Effector memory CD4-positive, alpha-beta T cell (primary cell): ENCODE measurements at regions not wholly inside any gene's neighbourhood (a gene's known extent, or its start where the extent isn't known, plus 50 kb on each side); places are given as distances from the start of the nearest gene placed in this dataset.
A peak's percentile ranks its signal among the peaks of the same experiment; 100 is the strongest.

Source experiments
- DNase-seq, 3 donors: peaks; one replicate each; pipeline ENCODE4 v3.0.0-alpha.2; 2020
- H3K27ac ChIP-seq: 2 replicates; pipeline ENCODE4 v1.7.0; 2013; ENCODE audit warnings: mild to moderate bottlenecking, low read length, moderate library complexity; ENCODE audit not compliant: insufficient read depth, poor library complexity, severe bottlenecking
- H3K27me3 ChIP-seq: replicated peaks from 2 replicates; pipeline ENCODE4 v1.7.0; 2013; ENCODE audit warnings: mild to moderate bottlenecking, low read length; ENCODE audit not compliant: insufficient read depth, control insufficient read depth, poor library complexity, severe bottlenecking
- H3K36me3 ChIP-seq: 2 replicates; pipeline ENCODE4 v1.7.0; 2013; ENCODE audit warnings: mild to moderate bottlenecking, low read length, moderate library complexity; ENCODE audit not compliant: control insufficient read depth, insufficient read depth
- H3K4me1 ChIP-seq: 2 replicates; pipeline ENCODE4 v1.7.0; 2013; ENCODE audit warnings: low read length, mild to moderate bottlenecking; ENCODE audit not compliant: control insufficient read depth, insufficient read depth, poor library complexity, severe bottlenecking
- H3K4me3 ChIP-seq: 2 replicates; pipeline ENCODE4 v1.7.0; 2013; ENCODE audit warnings: low read length, low read depth, mild to moderate bottlenecking; ENCODE audit not compliant: insufficient read depth, poor library complexity, severe bottlenecking
- H3K9me3 ChIP-seq: 2 replicates; pipeline ENCODE4 v1.7.0; 2013; ENCODE audit warnings: mild to moderate bottlenecking, low read length, moderate library complexity; ENCODE audit not compliant: control insufficient read depth

- no peak overlapping the region for H3K27ac ChIP-seq
Observed at GRCh38 chr4:44817930-44818329, 91.6 kb upstream of the GNPDA2 start.

GRCh38 chr4:44806071-44806470, 79.7 kb upstream of the GNPDA2 start:
- Histone ChIP-seq H3K27me3 (no peaks in the 10 kb centered on the region), H3K27ac (no peak overlapping the region), H3K4me3 (peak overlapping the region; percentile 26), H3K4me1 (no peaks in the 10 kb centered on the region), H3K9me3 (no peaks in the 10 kb centered on the region), H3K36me3 (no peaks in the 10 kb centered on the region)
- no peak for DNase-seq

More at GRCh38 chr4:44817930-44818329, 91.6 kb upstream of the GNPDA2 start:
- Histone ChIP-seq H3K36me3 (no peaks in the 10 kb centered on the region), H3K27me3 (no peaks in the 10 kb centered on the region), H3K4me3 (no peak overlapping the region), H3K4me1 (no peaks in the 10 kb centered on the region), H3K9me3 (no peaks in the 10 kb centered on the region)
- DNase-seq, result no peak

DNA sequence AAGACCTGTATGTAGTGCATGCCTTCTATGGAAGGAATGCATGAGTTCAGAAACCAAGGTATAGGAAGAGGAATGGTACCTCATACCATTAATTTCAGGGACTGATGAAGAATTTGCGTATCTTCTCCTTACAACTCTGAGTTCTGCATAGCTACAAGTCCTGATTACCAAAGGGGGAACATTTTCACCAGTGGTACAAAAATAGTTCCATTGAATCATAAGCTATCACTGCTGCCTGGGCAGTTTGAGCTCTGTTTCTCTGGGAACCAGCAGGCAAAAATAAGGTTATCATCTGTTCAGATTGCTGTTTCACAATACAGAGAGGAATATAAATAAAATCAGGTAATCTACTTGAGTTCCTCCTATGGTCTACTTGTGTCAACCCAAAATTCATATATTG, 77.9 kb upstream of the GNPDA2 start:
- Histone ChIP-seq H3K36me3 (no peaks in the 10 kb centered on the region), H3K4me3 (no peak overlapping the region), H3K9me3 (no peaks in the 10 kb centered on the region), H3K27me3 (no peaks in the 10 kb centered on the region), H3K27ac (no peak overlapping the region), H3K4me1 (no peaks in the 10 kb centered on the region)
- DNase-seq, result no peak

- no peak overlapping the region for H3K27ac ChIP-seq
- no peaks in the 10 kb centered on the region for H3K4me1 ChIP-seq
- no peak overlapping the region for H3K4me3 ChIP-seq
- no peak for DNase-seq
- H3K27me3 ChIP-seq, result no peaks in the 10 kb centered on the region
- no peaks in the 10 kb centered on the region for H3K9me3 ChIP-seq
- no peaks in the 10 kb centered on the region for H3K36me3 ChIP-seq
Observed at GRCh38 chr4:44801384-44801783, 75.0 kb upstream of the GNPDA2 start.

GRCh38 chr4:44791831-44792230, 65.5 kb upstream of the GNPDA2 start:
- no peak overlapping the region for H3K27ac ChIP-seq
- no peak overlapping the region for H3K4me3 ChIP-seq
- H3K9me3 ChIP-seq, result no peaks in the 10 kb centered on the region
- H3K36me3 ChIP-seq, result no peaks in the 10 kb centered on the region
- no peaks in the 10 kb centered on the region for H3K27me3 ChIP-seq
- H3K4me1 ChIP-seq, result no peaks in the 10 kb centered on the region
- no peak for DNase-seq

- Histone ChIP-seq H3K27me3 (no peaks in the 10 kb centered on the region), H3K36me3 (no peaks in the 10 kb centered on the region), H3K9me3 (no peaks in the 10 kb centered on the region), H3K4me1 (no peaks in the 10 kb centered on the region), H3K27ac (no peak overlapping the region), H3K4me3 (no peak overlapping the region)
- no peak for DNase-seq
Observed at GRCh38 chr4:44777115-44777514, 50.8 kb upstream of the GNPDA2 start.
